Cardiac muscle cell (in vitro differentiated cells and primary cell): ENCODE measurements at regions not wholly inside any gene's neighbourhood (a gene's known extent, or its start where the extent isn't known, plus 50 kb on each side); places are given as distances from the start of the nearest gene placed in this dataset.

Experiments used
- DNase-seq, 2 donors: peaks; one replicate each; pipeline versions ENCODE4 v3.0.0 to v3.0.0-alpha.2; 2010 to 2017; ENCODE audit warnings: low read depth in 1 of 2, low spot score in 1 of 2
- H3K27ac ChIP-seq: fragments of 200-600 bp; sonication (generic); 2 replicates; pipeline ENCODE4 v1.5.1; 2016
- H3K27me3 ChIP-seq: fragments of 200-600 bp; sonication (generic); 2 replicates; pipeline ENCODE4 v1.6.0; 2016; ENCODE audit warnings: control low read depth
- H3K36me3 ChIP-seq: fragments of 200-600 bp; sonication (generic); 2 replicates; pipeline ENCODE4 v1.5.1; 2016; ENCODE audit warnings: control low read depth
- H3K4me1 ChIP-seq: fragments of 200-600 bp; sonication (generic); 2 replicates; pipeline ENCODE4 v1.8.1; 2017; ENCODE audit warnings: low read depth, mild to moderate bottlenecking, mixed run types
- H3K4me3 ChIP-seq: fragments of 200-600 bp; sonication (generic); 2 replicates; pipeline ENCODE4 v1.5.1; 2016; ENCODE audit warnings: mild to moderate bottlenecking
- H3K9me3 ChIP-seq: fragments of 200-600 bp; sonication (generic); 2 replicates; pipeline ENCODE4 v1.5.1; 2017; ENCODE audit warnings: low read depth, mild to moderate bottlenecking, control low read depth
- TF ChIP-seq, protein P1 (sequence below): IDR thresholded peaks from 2 replicates; pipeline ENCODE4 v1.5.1; 2012; ENCODE audit warnings: low read depth, mild to moderate bottlenecking, low read length

GRCh38 chr1:55463814-55464475 lies 248.8 kb upstream of the USP24 start:
- Histone ChIP-seq H3K4me1 (no peaks in the 10 kb centered on the region), H3K27me3 (no peaks in the 10 kb centered on the region), H3K36me3 (no peaks in the 10 kb centered on the region), H3K9me3 (no peaks in the 10 kb centered on the region), H3K4me3 (no peak overlapping the region), H3K27ac (no peak overlapping the region)
- DNase-seq = no peak
- TF ChIP-seq, protein P1, sequence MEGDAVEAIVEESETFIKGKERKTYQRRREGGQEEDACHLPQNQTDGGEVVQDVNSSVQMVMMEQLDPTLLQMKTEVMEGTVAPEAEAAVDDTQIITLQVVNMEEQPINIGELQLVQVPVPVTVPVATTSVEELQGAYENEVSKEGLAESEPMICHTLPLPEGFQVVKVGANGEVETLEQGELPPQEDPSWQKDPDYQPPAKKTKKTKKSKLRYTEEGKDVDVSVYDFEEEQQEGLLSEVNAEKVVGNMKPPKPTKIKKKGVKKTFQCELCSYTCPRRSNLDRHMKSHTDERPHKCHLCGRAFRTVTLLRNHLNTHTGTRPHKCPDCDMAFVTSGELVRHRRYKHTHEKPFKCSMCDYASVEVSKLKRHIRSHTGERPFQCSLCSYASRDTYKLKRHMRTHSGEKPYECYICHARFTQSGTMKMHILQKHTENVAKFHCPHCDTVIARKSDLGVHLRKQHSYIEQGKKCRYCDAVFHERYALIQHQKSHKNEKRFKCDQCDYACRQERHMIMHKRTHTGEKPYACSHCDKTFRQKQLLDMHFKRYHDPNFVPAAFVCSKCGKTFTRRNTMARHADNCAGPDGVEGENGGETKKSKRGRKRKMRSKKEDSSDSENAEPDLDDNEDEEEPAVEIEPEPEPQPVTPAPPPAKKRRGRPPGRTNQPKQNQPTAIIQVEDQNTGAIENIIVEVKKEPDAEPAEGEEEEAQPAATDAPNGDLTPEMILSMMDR = no peak

DNA sequence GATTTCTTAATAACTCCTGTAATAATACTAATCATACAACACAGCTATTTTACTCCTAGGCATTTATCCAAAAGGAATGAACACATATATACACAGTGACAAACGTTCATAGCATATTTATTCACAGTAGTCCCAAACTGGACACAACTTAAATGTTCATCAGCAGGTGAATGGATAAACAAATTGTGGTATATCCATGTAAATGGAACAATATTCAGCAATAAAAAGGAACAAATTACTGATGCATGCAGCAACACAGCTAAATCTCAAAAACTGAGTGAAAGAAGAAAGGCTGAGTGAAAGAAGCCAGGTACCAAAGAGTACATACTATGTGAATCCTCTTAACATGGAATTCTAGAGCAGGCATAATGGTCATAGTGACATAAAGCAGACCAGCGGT lies 242.7 kb upstream of the USP24 start:
- Histone ChIP-seq H3K27ac (no peak overlapping the region), H3K36me3 (no peaks in the 10 kb centered on the region), H3K27me3 (no peaks in the 10 kb centered on the region), H3K4me3 (no peak overlapping the region), H3K9me3 (no peaks in the 10 kb centered on the region), H3K4me1 (no peaks in the 10 kb centered on the region)
- no peak for DNase-seq
- TF ChIP-seq, protein P1 = no peak

DNA sequence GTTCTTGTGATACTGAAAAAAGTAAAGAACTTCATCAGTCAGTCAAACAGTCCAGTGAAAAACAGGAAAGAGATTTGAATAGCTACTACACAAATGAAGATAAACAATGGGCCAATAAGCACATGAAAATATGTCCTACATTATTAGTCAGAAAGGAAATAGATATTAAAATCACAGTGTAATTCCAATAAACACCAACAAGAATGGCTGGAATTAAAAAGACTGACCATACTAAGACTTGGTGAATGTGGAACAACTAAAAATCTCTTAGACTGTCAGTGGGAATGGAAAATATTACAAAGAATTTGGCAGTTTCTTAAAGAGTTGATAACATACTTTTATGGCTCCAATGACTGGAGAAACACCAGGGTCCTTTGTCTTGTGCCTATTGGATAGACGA lies 241.8 kb upstream of the USP24 start:
- Histone ChIP-seq H3K4me1 (no peaks in the 10 kb centered on the region), H3K27me3 (no peaks in the 10 kb centered on the region), H3K9me3 (no peaks in the 10 kb centered on the region), H3K4me3 (no peak overlapping the region), H3K36me3 (no peaks in the 10 kb centered on the region), H3K27ac (no peak overlapping the region)
- TF ChIP-seq, protein P1 = no peak
- DNase-seq = no peak

DNA sequence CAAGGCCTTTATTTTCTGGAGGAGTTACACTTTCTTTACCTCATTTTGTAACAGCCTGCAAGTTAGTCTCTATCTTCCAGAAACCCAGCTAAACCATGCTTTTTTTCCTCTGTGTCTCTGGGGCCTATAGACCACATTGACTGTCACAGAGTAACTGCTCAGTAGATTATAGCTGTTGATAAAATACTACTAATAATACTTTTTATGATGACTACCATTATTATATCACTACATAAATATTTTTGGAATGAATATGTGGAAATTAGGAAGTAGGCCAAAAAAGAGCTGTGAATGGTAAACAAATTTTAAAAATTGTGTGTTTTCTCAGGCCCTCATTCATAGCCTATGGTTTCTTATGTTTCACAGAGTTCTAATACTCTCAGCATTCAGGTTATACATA lies 233.1 kb upstream of the USP24 start:
- no peak overlapping the region for H3K4me3 ChIP-seq
- H3K9me3 ChIP-seq = no peaks in the 10 kb centered on the region
- H3K27me3 ChIP-seq = no peaks in the 10 kb centered on the region
- no peaks in the 10 kb centered on the region for H3K4me1 ChIP-seq
- H3K27ac ChIP-seq = no peak overlapping the region
- H3K36me3 ChIP-seq = no peaks in the 10 kb centered on the region
- TF ChIP-seq, protein P1 = no peak
- DNase-seq = peak in 1 of 2 donors; percentile 21

DNA sequence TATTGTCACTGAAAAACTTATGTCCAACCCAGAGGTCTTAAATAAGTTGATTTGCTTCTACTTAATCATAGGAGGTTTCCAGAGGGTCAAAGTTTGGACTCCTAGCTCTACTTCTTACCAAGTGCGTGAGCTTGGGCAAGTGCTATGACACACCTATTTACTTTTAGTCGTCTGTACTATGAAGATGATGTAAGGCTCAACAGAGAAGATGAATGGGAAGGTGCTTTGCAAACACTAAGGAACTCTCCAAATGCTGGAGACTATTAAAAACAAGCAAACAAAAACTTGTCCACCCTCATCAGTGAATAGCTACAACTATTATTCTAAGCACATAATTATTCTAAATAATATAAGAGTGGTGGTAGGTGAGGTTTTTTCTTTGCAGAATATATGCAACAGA lies 232.3 kb upstream of the USP24 start:
- TF ChIP-seq, protein P1 = no peak
- no peaks in the 10 kb centered on the region for H3K27me3 ChIP-seq
- no peaks in the 10 kb centered on the region for H3K36me3 ChIP-seq
- no peaks in the 10 kb centered on the region for H3K4me1 ChIP-seq
- H3K4me3 ChIP-seq = no peak overlapping the region
- H3K9me3 ChIP-seq = no peaks in the 10 kb centered on the region
- no peak overlapping the region for H3K27ac ChIP-seq
- no peak for DNase-seq
